DOHH2 (cell line): ENCODE measurements at regions not wholly inside any gene's neighbourhood (a gene's known extent, or its start where the extent isn't known, plus 50 kb on each side); places are given as distances from the start of the nearest gene placed in this dataset.
"Not testable (repeated sequence)": the region's sequence is repeated elsewhere in the genome, so short reads cannot be mapped to it uniquely, and the experiment has no call there.

Experiments used
- H3F3A ChIP-seq: fragments of 200-600 bp; sonication (generic), shearing (Covaris generic); 2 replicates; pipeline ENCODE4 v1.6.0; 2016; ENCODE audit warnings: antibody characterized with exemption, mild to moderate bottlenecking; ENCODE audit not compliant: control insufficient read depth, insufficient read depth
- H3K27ac ChIP-seq: fragments of 200-600 bp; sonication (generic); 2 replicates; pipeline ENCODE4 v1.5.1; 2014; ENCODE audit warnings: low read depth, mild to moderate bottlenecking, low read length, moderate library complexity
- H3K27me3 ChIP-seq: fragments of 200-600 bp; sonication (generic); 2 replicates; pipeline ENCODE4 v1.6.1; 2014; ENCODE audit warnings: mild to moderate bottlenecking, low read length, mixed read lengths; ENCODE audit not compliant: control insufficient read depth
- H3K36me3 ChIP-seq: fragments of 200-600 bp; sonication (generic); 2 replicates; pipeline ENCODE4 v1.6.1; 2014; ENCODE audit warnings: mild to moderate bottlenecking, low read length, moderate library complexity, mixed read lengths; ENCODE audit not compliant: control insufficient read depth
- H3K4me1 ChIP-seq: fragments of 200-600 bp; sonication (generic); 2 replicates; pipeline ENCODE4 v1.6.1; 2014; ENCODE audit warnings: mild to moderate bottlenecking, low read length, mixed read lengths; ENCODE audit not compliant: control insufficient read depth
- H3K4me2 ChIP-seq: fragments of 200-600 bp; sonication (generic); 2 replicates; pipeline ENCODE4 v1.6.0; 2014; ENCODE audit warnings: mild to moderate bottlenecking, low read length, moderate library complexity
- H3K4me3 ChIP-seq: fragments of 200-600 bp; sonication (generic); 2 replicates; pipeline ENCODE4 v1.5.1; 2014; ENCODE audit warnings: mild to moderate bottlenecking, low read length, mixed read lengths
- H3K79me2 ChIP-seq: fragments of 200-600 bp; sonication (generic); 2 replicates; pipeline ENCODE4 v1.6.1; 2014; ENCODE audit warnings: mild to moderate bottlenecking, low read length, mixed read lengths; ENCODE audit not compliant: control insufficient read depth
- H3K9me2 ChIP-seq: fragments of 200-600 bp; sonication (generic); replicated peaks from 2 replicates; pipeline ENCODE4 v1.6.1; 2014; ENCODE audit warnings: mild to moderate bottlenecking, low read length, mixed read lengths; ENCODE audit not compliant: control insufficient read depth
- H3K9me3 ChIP-seq: fragments of 200-600 bp; sonication (generic); 2 replicates; pipeline ENCODE4 v1.6.1; 2014; ENCODE audit warnings: antibody characterized with exemption, low read length, mixed read lengths; ENCODE audit not compliant: control insufficient read depth, insufficient read depth
- H4K20me1 ChIP-seq: fragments of 200-600 bp; sonication (generic); 2 replicates; pipeline ENCODE4 v1.6.0; 2014; ENCODE audit warnings: low read depth, mild to moderate bottlenecking, antibody characterized with exemption, low read length, moderate library complexity; ENCODE audit not compliant: control insufficient read depth, insufficient read depth
- CTCF ChIP-seq: fragments of 200-600 bp; sonication (generic); IDR thresholded peaks from one replicate; pipeline ENCODE4 v1.5.1; 2014; ENCODE audit warnings: antibody characterized with exemption, mild to moderate bottlenecking, low read depth, low read length; ENCODE audit not compliant: poor library complexity, severe bottlenecking
- EZH2phosphoT487 ChIP-seq: fragments of 200-600 bp; sonication (generic); IDR thresholded peaks from 2 replicates; pipeline ENCODE4 v1.6.1; 2017; ENCODE audit warnings: borderline replicate concordance, mild to moderate bottlenecking, antibody characterized with exemption, low read length, moderate library complexity, mixed read lengths

DNA sequence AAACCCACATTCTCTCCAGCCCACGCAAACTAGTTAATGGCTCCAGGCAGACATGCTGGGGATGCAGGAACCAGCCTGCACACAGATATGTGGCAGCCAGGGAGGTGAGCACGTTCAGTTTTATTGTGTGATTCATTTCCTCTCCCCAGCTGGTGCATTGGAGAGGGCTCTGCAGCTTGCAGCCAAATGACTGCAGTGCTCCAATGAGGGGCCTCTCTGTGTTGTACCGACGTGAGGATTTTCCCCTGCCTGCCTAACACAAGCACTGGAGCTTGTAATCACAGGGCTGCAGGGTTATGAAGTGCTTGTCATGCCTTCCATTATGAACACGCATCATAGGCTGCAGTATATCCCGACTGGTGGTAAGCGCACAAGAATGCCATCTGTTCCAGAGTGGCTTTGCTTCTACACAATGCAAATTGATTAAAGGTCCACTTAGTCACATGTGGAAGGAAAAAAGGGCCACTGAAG, 92.3 kb upstream of the THUMPD2 start:
- H3K27ac ChIP-seq: no peak overlapping the region
- 0 out of 2 replicates have a peak, but pooled peaks cover 2% of the 10 kb centered on the region for H3K27me3 ChIP-seq
- TF ChIP-seq CTCF (no peak), EZH2phosphoT487 (no peak)
- H3K9me2 ChIP-seq: no peaks in the 10 kb centered on the region
- no peak overlapping the region for H3K4me3 ChIP-seq
- no peaks in the 10 kb centered on the region for H4K20me1 ChIP-seq
- H3K79me2 ChIP-seq: no peaks in the 10 kb centered on the region
- H3K9me3 ChIP-seq: no peaks in the 10 kb centered on the region
- H3F3A ChIP-seq: no peaks in the 10 kb centered on the region
- no peaks in the 10 kb centered on the region for H3K36me3 ChIP-seq
- H3K4me1 ChIP-seq: no peaks in the 10 kb centered on the region
- H3K4me2 ChIP-seq: no peak overlapping the region

DNA sequence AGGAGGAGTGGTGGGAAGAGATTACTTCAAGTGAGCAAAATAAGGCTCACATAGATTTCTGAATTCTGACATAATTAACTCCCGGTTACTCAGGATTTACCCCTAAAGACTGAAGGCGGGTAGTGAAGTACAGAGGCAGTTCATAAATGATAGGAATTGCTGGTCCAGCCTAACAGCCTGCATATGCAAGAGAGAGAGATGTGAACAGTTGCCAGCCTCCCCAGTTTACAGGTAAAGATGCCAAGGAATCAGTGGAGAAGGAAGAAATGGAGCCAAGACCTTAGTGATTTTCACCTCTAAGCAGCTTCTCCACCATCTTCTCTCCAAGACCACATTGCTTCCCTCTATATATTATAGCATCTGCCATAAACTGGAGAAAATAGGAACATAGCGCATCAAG, 91.8 kb upstream of the THUMPD2 start:
- no peaks in the 10 kb centered on the region for H3K79me2 ChIP-seq
- no peak overlapping the region for H3K4me3 ChIP-seq
- no peak overlapping the region for H3K4me2 ChIP-seq
- H3K9me2 ChIP-seq: no peaks in the 10 kb centered on the region
- H3K4me1 ChIP-seq: no peaks in the 10 kb centered on the region
- no peaks in the 10 kb centered on the region for H4K20me1 ChIP-seq
- no peaks in the 10 kb centered on the region for H3K9me3 ChIP-seq
- no peaks in the 10 kb centered on the region for H3K36me3 ChIP-seq
- H3K27ac ChIP-seq: no peak overlapping the region
- H3K27me3 ChIP-seq: 0 out of 2 replicates have a peak, but pooled peaks cover 2% of the 10 kb centered on the region
- no peaks in the 10 kb centered on the region for H3F3A ChIP-seq
- TF ChIP-seq CTCF (no peak), EZH2phosphoT487 (no peak)

DNA sequence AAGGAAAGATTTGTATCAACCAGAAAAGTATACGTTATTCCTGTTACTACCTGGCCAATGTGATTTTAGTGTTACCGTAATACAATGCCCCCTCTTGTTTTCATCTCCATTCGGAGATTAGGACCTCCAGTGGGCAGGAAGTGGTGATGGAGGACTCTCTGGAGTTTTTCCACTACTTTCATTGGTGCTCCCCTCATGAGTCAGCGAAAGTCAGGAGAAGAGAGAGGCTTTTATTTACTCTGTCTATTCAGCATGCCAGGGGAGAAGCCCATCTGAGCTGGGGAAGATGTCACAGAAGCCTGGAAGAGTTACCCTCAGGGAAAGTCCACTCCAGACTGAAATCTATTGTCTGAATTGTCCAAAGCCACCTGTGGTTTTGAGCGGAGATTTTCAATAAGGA, 88.2 kb upstream of the THUMPD2 start:
- H3K79me2 ChIP-seq: no peaks in the 10 kb centered on the region
- H3K36me3 ChIP-seq: no peaks in the 10 kb centered on the region
- H3K27ac ChIP-seq: no peak overlapping the region
- no peak overlapping the region for H3K4me2 ChIP-seq
- TF ChIP-seq CTCF (no peak), EZH2phosphoT487 (no peak)
- H3K4me3 ChIP-seq: no peak overlapping the region
- 0 out of 2 replicates have a peak, but pooled peaks cover 4% of the 10 kb centered on the region for H3K9me3 ChIP-seq
- H3K27me3 ChIP-seq: no peaks in the 10 kb centered on the region
- no peaks in the 10 kb centered on the region for H4K20me1 ChIP-seq
- H3F3A ChIP-seq: no peaks in the 10 kb centered on the region
- H3K9me2 ChIP-seq: no peaks in the 10 kb centered on the region
- H3K4me1 ChIP-seq: no peaks in the 10 kb centered on the region

GRCh38 chr2:39865751-39866150, 86.7 kb upstream of the THUMPD2 start:
- H3K4me2 ChIP-seq: no peak overlapping the region
- H3K4me3 ChIP-seq: no peak overlapping the region
- H3K4me1 ChIP-seq: no peaks in the 10 kb centered on the region
- H3K27ac ChIP-seq: no peak overlapping the region
- TF ChIP-seq CTCF: no peak
- H3K27me3 ChIP-seq: no peaks in the 10 kb centered on the region
- no peaks in the 10 kb centered on the region for H3K9me2 ChIP-seq
- H3F3A ChIP-seq: no peaks in the 10 kb centered on the region
- 0 out of 2 replicates have a peak, but pooled peaks cover 4% of the 10 kb centered on the region for H3K9me3 ChIP-seq
- no peaks in the 10 kb centered on the region for H3K36me3 ChIP-seq
- H3K79me2 ChIP-seq: no peaks in the 10 kb centered on the region
- H4K20me1 ChIP-seq: no peaks in the 10 kb centered on the region

DNA sequence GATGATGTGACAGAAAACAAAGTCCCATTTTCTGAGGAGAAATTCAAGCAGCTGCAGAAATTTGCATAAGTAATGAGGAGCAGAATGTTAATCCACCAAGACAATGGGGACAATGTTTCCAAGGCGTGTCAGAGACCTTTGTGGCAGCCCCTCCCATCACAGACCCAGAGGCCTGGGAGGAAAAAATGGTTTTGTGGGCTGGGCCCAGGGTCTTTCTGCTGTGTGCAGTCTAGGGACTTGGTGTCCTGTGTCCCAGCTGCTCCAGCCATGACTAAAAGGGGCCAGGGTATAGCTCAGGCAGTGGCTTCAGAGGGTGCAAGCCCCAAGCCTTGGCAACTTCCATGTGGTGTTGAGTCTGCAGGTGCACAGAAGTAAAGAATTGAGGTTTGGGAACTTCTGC, 84.6 kb upstream of the THUMPD2 start:
- H3K4me1 ChIP-seq, H3K4me2 ChIP-seq, H3K36me3 ChIP-seq, H3K27me3 ChIP-seq, H3K9me2 ChIP-seq, H4K20me1 ChIP-seq, H3K79me2 ChIP-seq, H3K27ac ChIP-seq, H3K4me3 ChIP-seq, H3K9me3 ChIP-seq, H3F3A ChIP-seq: not testable (repeated sequence)
